IgD-negative memory B cell (primary cell): ENCODE measurements at regions not wholly inside any gene's neighbourhood (a gene's known extent, or its start where the extent isn't known, plus 50 kb on each side); places are given as distances from the start of the nearest gene placed in this dataset.

Experiments used
- H3K27ac Mint-ChIP-seq, 3 donors: one replicate each; pipeline ENCODE4 v1.8.0; 2020 to 2022; ENCODE audit warnings: mild to moderate bottlenecking in 3 of 3, mixed read lengths in 3 of 3, moderate library complexity in 1 of 3
- H3K27me3 Mint-ChIP-seq: one replicate; pipeline ENCODE4 v1.8.0; 2021; ENCODE audit warnings: mixed read lengths
- H3K36me3 Mint-ChIP-seq: one replicate; pipeline ENCODE4 v1.8.0; 2020; ENCODE audit warnings: mild to moderate bottlenecking, mixed read lengths
- H3K4me1 Mint-ChIP-seq, 3 donors: one replicate each; pipeline ENCODE4 v1.8.0; 2020 to 2022; ENCODE audit warnings: mixed read lengths in 3 of 3, mild to moderate bottlenecking in 1 of 3
- H3K4me3 Mint-ChIP-seq, 4 donors: one replicate each; pipeline ENCODE4 v1.8.0; 2020 to 2022; ENCODE audit warnings: mild to moderate bottlenecking in 4 of 4, mixed read lengths in 4 of 4, moderate library complexity in 3 of 4
- H3K9me3 Mint-ChIP-seq, 3 donors: one replicate each; pipeline ENCODE4 v1.8.0; 2020 to 2021; ENCODE audit warnings: mixed read lengths in 3 of 3, mild to moderate bottlenecking in 1 of 3

DNA sequence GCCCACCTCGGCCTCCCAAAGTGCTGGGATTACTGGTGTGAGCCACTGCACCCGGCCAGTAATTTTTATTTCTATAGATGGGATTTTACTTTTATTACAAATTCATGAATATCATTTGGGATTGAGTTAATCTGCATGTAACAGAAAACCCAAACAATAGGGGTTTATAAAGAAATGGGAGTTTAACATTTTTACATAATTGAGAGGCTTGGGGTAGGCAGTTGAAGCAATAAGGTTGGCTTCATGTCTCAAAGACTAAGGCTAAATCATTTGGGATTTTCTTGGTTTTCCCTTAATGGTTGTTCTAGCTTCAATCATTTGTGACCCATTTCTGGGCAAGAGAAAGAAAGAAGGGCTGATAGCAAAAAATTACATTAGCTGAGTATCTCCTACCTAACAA lies 118.7 kb upstream of the FOXD3 start:
- Mint-ChIP-seq H3K27ac (peak overlapping the region in 1 of 3 donors; percentile 24), H3K9me3 (peaks cover 0 to 3% (median 3%) of the 10 kb centered on the region in 3 donors), H3K27me3 (peaks cover 2% of the 10 kb centered on the region), H3K4me1 (no peaks in the 10 kb centered on the region), H3K4me3 (no peak overlapping the region), H3K36me3 (no peaks in the 10 kb centered on the region)

DNA sequence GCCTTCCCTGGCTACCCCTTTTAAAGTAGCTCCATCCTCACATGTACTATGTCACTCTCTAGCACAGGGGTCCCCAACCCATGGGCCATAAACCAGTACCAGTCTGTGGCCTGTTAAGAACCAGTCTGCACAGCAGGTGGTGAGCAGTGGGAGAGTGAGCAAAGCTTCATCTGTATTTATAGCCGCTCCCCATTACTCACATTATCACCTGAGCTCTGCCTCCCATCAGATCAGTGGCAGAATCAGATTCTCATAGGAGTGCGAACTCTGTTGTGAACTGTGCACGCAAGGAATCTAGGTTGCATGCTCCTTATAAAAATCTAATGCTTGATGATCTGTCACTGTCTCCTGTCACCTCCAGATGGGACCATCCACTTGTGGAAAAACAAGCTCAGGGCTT lies 116.6 kb upstream of the FOXD3 start:
- Mint-ChIP-seq H3K4me3 (no peak overlapping the region), H3K9me3 (peaks cover 0 to 3% (median 0%) of the 10 kb centered on the region in 3 donors), H3K36me3 (peaks cover 2% of the 10 kb centered on the region), H3K27me3 (peaks cover 2% of the 10 kb centered on the region), H3K27ac (no peak overlapping the region), H3K4me1 (no peaks in the 10 kb centered on the region)

DNA sequence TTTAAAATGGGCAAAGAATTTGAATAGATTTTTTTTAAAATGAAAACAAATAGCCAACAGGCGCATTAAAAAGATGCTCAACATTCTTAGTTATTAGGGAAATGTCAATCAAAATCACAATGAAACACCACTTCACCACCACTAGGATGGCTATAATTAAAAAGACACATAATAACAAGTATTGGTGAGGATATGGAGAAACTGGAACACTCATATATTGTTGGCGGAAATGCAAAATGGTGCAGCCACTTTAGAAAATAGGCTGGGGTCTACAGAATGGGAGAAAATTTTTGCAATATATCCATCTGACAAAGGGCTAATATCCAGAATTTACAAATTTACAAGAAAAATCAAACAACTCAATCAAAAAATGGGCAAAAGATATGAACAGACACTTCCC lies 107.8 kb upstream of the FOXD3 start:
- Mint-ChIP-seq H3K36me3 (no peaks in the 10 kb centered on the region), H3K9me3 (peaks cover 0 to 12% (median 4%) of the 10 kb centered on the region in 3 donors), H3K27ac (no peak overlapping the region), H3K27me3 (peaks cover 4% of the 10 kb centered on the region), H3K4me3 (no peak overlapping the region), H3K4me1 (no peaks in the 10 kb centered on the region)

DNA sequence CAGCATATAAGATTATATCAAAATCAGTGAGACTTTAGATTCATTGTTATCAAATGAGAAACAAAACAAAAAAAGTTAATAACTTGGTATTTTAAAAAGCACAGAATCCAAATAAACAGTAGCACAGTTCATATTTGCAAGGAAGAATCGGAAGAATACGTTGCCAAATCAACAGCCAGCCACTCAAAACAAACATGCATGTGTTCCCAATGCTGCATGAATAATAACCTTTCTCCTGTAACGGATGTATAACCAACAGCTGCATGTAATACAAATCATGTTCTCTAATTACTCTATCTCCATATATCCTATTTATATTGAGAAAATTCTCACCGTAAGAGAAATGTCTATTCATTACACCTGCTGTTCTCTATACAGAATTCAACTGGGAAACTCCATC lies 98.9 kb upstream of the FOXD3 start:
- H3K27me3 Mint-ChIP-seq = no peaks in the 10 kb centered on the region
- no peaks in the 10 kb centered on the region for H3K4me1 Mint-ChIP-seq
- H3K36me3 Mint-ChIP-seq = peaks cover 4% of the 10 kb centered on the region
- no peaks in the 10 kb centered on the region for H3K9me3 Mint-ChIP-seq
- H3K27ac Mint-ChIP-seq = no peak overlapping the region
- H3K4me3 Mint-ChIP-seq = no peak overlapping the region

DNA sequence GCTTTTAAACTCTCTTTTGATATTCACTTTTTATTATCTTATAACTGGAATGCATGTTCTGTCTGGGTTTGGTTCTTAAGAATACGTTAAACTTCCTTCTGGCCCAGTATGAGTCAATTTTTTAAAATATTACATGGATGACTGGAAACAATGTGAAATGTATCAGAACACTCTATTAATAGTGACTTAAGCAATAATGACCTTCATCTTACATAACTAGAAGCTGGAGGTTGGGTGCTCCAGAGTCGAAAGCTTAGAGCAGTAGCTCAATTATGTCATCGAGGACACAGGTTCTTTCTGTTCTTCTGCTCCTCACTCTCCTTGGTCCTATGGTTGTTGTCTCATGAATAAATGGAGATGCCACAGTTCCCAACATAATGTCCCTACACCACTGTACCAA lies 91.6 kb upstream of the FOXD3 start:
- H3K36me3 Mint-ChIP-seq = no peaks in the 10 kb centered on the region
- H3K4me3 Mint-ChIP-seq = no peak overlapping the region
- H3K27me3 Mint-ChIP-seq = peaks cover 2% of the 10 kb centered on the region
- no peaks in the 10 kb centered on the region for H3K4me1 Mint-ChIP-seq
- no peak overlapping the region for H3K27ac Mint-ChIP-seq
- H3K9me3 Mint-ChIP-seq = peaks cover 1 to 8% (median 3%) of the 10 kb centered on the region in 3 donors

DNA sequence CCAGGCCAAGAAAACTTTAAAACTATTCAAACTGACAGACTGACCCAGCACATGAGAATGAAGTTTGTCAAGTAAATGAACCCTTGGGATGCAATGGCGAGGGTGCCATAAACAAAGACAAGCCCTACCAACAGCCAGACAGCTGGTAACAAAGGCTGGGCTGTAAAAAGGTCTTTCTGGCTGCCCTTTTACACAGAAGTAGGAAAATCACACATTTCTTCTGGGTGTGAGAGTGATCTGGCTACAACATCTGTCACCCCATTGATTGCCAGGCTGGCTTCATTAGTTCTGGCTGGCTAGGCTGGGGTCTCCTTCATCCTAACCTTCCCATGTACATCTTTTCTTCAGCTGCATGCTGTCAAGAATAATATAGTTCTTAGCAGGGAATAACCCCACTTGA lies 83.6 kb upstream of the FOXD3 start:
- Mint-ChIP-seq H3K9me3 (peaks cover 3 to 8% (median 5%) of the 10 kb centered on the region in 3 donors), H3K4me1 (no peaks in the 10 kb centered on the region), H3K27me3 (peaks cover 11% of the 10 kb centered on the region), H3K27ac (no peak overlapping the region), H3K4me3 (no peak overlapping the region), H3K36me3 (no peaks in the 10 kb centered on the region)

DNA sequence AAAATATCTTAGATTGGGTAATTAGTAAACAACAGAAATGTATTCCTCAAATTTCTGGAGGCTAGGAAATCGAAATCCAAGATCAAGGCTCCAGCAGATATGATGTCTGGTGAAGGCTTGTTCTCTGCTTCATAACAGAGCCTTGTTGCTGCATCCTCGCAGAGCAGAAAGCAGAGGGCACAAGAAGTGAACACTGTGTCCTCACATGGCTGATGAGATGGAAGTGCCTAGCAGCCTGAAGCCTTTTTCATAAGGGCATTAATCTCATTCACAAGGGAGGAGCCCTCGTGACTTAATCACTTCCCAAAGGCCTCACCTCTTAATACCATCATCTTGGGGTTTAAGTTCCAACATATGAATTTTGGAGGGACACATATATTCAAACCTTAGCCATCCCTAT lies 77.2 kb upstream of the FOXD3 start:
- H3K36me3 Mint-ChIP-seq = no peaks in the 10 kb centered on the region
- peaks cover 1% of the 10 kb centered on the region for H3K27me3 Mint-ChIP-seq
- H3K9me3 Mint-ChIP-seq = peaks cover 0 to 10% (median 1%) of the 10 kb centered on the region in 3 donors
- H3K4me1 Mint-ChIP-seq = no peaks in the 10 kb centered on the region
- H3K4me3 Mint-ChIP-seq = no peak overlapping the region
- no peak overlapping the region for H3K27ac Mint-ChIP-seq

DNA sequence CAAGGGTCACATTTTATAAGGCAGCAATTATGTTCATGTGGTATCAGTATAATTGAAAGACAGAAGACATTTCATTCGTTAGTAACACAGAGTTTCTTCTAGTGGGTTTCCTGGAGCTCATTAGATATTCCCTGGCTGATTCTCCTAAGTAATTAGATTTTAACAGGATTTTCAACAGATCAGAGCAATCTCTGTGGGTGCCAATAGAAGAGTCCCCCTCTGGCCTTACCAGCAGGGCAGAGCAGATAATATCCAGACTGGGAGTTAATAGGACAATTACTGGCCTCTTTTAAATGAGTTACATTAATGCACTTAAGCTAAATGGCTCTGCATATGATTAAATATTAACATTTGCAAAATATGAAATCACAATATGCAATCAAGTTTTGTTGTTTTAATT lies 74.2 kb upstream of the FOXD3 start:
- Mint-ChIP-seq H3K27ac (no peak overlapping the region), H3K4me1 (no peaks in the 10 kb centered on the region), H3K9me3 (peaks cover 1 to 10% (median 3%) of the 10 kb centered on the region in 3 donors), H3K4me3 (no peak overlapping the region), H3K27me3 (peaks cover 1% of the 10 kb centered on the region), H3K36me3 (no peaks in the 10 kb centered on the region)

DNA sequence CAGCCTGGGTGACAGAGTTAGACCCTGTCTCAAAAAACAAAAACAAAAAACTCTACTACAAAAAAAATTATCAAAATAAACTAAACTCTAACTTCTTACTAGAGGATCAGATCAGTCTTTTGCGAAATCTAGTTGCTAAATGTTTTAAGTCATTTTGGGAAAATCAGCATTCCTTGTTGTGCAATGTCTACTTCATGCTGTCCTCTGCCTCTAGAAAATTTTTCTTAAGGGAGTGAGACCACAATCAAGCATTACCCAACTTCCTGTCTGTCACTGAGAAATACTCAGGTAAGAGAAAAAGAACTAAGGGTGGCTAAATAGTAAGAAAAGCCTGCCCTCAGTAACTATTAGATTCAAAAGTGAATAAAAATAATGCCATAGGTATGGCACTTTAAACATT lies 67.2 kb upstream of the FOXD3 start:
- H3K36me3 Mint-ChIP-seq = no peaks in the 10 kb centered on the region
- H3K4me3 Mint-ChIP-seq = no peak overlapping the region
- peaks cover 0 to 3% (median 0%) of the 10 kb centered on the region in 3 donors for H3K9me3 Mint-ChIP-seq
- no peak overlapping the region for H3K27ac Mint-ChIP-seq
- peaks cover 4% of the 10 kb centered on the region for H3K27me3 Mint-ChIP-seq
- H3K4me1 Mint-ChIP-seq = peaks cover 0 to 1% (median 0%) of the 10 kb centered on the region in 3 donors

DNA sequence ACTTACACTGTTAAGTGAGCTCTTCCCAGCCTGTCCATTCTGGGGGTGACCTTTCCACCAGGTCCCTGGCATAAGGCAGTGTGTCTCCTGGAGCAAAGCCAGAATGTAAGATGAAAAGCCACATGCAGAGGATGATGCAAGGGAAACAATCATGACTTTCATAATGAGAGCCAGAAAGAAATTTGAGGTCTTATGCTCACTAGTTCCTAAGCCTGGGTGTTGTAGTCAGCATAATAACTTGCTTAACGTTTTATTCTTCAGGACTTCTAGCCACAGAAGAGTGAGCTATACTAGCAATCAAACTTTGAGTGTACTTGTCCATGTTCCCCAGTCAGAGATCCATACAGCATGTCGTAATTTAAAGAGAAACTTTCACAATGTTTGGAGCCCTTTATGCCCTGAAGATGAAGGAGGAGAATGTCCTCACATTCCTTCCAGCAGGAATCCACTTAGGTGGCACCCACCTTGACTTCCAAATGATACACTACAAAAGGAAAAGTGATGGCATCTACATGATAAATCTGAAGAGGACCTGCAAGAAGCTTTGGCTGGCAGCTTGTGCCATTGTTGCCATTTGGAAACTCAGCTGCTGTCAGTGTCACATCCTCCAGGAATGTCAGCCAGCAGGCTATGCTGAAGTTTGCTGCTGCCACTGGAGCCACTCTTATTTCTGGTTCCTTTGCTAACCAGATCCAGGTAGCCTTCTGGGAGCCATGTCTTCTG lies 60.5 kb upstream of the FOXD3 start:
- Mint-ChIP-seq H3K4me3 (no peak overlapping the region), H3K36me3 (no peaks in the 10 kb centered on the region), H3K27me3 (peaks cover 4% of the 10 kb centered on the region), H3K4me1 (no peaks in the 10 kb centered on the region), H3K27ac (no peak overlapping the region), H3K9me3 (no peaks in the 10 kb centered on the region)

DNA sequence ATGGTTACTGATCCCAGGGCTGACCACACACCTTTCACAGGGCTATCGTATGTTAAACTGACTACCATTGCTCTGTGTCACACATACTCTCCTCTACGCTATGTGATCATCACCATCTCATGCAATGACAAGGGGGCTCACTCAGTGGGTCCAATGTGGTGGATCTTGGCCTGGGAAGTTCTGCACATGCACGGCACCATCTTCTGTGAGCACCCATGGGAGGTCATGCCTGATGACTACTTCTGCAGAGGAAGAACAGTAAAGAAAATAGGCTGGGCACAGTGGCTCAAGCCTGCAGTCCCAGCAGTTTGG lies 60.0 kb upstream of the FOXD3 start:
- Mint-ChIP-seq H3K36me3 (no peaks in the 10 kb centered on the region), H3K9me3 (no peaks in the 10 kb centered on the region), H3K27ac (no peak overlapping the region), H3K4me3 (no peak overlapping the region), H3K27me3 (peaks cover 3% of the 10 kb centered on the region), H3K4me1 (no peaks in the 10 kb centered on the region)

DNA sequence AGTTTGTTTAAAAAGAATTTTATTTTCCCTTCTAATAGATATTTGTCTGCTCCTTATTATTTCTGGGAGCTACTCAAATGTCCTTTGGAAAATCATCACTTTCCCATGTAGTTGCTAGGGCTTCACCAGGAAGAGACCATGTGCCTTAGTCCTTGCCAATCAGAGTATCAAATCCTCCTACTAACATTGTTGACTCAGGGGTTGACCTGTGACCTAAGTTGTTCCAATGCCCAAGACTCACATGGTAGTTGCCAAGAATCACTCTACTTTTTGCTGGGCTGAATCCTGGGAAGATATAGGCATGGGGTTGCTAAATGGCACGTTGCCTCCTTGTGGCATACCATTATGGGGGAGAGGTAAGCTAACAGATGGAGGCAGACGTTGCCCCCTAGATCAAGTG lies 58.2 kb upstream of the FOXD3 start:
- H3K9me3 Mint-ChIP-seq = no peaks in the 10 kb centered on the region
- peaks cover 4% of the 10 kb centered on the region for H3K27me3 Mint-ChIP-seq
- no peak overlapping the region for H3K27ac Mint-ChIP-seq
- no peaks in the 10 kb centered on the region for H3K4me1 Mint-ChIP-seq
- no peaks in the 10 kb centered on the region for H3K36me3 Mint-ChIP-seq
- no peak overlapping the region for H3K4me3 Mint-ChIP-seq

DNA sequence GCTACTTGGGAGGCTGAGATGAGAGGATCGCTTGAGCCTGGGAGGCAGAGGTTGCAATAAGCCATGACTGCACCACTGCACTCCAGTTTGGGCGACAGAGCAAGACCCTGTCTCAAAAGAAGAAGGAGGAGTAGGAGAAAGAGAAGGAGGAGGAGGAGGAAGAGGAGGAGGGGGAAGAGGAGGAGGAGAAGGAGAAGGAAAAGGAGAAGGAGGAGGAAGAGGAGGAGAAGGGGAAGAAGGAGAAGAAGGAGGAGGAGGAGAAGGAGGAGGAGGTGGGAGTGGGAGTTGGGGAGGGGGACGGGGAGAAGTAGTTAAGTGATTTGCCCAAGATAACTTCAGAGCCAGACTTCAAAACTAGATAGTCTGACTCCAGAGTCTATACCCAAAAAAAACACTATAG lies 55.5 kb upstream of the FOXD3 start:
- H3K36me3 Mint-ChIP-seq = no peaks in the 10 kb centered on the region
- no peak overlapping the region for H3K27ac Mint-ChIP-seq
- no peak overlapping the region for H3K4me3 Mint-ChIP-seq
- no peaks in the 10 kb centered on the region for H3K4me1 Mint-ChIP-seq
- no peaks in the 10 kb centered on the region for H3K9me3 Mint-ChIP-seq
- H3K27me3 Mint-ChIP-seq = peaks cover 5% of the 10 kb centered on the region

DNA sequence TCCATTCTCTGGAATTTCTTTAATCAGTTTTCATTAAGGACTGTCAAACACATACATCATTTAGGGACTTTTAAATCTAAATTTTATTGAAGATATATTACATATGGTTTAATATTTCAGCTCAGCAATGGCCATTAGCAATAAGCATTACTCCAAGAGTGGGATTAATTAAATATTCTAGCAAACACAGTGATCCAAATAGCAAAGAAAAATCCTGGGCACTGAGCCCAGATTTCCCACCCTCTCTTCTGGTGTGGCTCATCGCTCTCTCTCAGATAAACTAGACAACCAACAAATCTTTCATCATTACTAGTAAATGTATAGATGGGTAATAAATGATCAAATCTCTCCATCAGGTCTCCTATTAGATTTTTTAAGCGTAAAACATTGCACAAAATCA lies 53.5 kb upstream of the FOXD3 start:
- peaks cover 9% of the 10 kb centered on the region for H3K27me3 Mint-ChIP-seq
- no peaks in the 10 kb centered on the region for H3K4me1 Mint-ChIP-seq
- H3K36me3 Mint-ChIP-seq = no peaks in the 10 kb centered on the region
- no peaks in the 10 kb centered on the region for H3K9me3 Mint-ChIP-seq
- H3K4me3 Mint-ChIP-seq = no peak overlapping the region
- no peak overlapping the region for H3K27ac Mint-ChIP-seq

DNA sequence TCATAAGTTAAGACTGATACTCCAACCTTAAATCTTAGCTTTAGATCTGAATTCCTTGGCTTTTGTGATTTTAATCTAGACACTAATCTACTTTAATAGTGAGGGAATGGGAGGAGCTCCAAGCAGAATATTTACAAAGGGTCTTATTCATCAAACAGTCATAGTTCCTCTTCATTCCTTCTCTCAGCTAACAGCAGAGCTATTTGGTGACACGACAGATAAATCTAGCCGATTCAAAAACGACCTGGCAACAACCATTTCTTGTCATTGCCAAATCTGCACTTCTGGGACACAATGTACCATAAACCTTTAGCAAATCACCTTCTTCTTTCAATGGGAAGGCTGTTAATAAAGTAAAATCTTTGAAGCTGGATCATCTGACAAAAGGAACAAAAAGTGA lies 52.8 kb upstream of the FOXD3 start:
- Mint-ChIP-seq H3K36me3 (no peaks in the 10 kb centered on the region), H3K27me3 (peaks cover 9% of the 10 kb centered on the region), H3K4me3 (no peak overlapping the region), H3K4me1 (no peaks in the 10 kb centered on the region), H3K9me3 (no peaks in the 10 kb centered on the region), H3K27ac (no peak overlapping the region)
